PC-3 (cell line): ENCODE measurements at regions not wholly inside any gene's neighbourhood (a gene's known extent, or its start where the extent isn't known, plus 50 kb on each side); places are given as distances from the start of the nearest gene placed in this dataset.

Source experiments
- CTCF ChIP-seq: fragments of 300-600 bp; sonication (generic); conservative IDR thresholded peaks from 2 replicates; pipeline ENCODE4 v1.5.1; 2017; ENCODE audit warnings: antibody characterized with exemption, low read depth, mild to moderate bottlenecking, low read length
- EZH2 ChIP-seq: fragments of 300-600 bp; sonication (generic); IDR thresholded peaks from one replicate; pipeline ENCODE4 v1.6.1; 2017; ENCODE audit warnings: antibody characterized with exemption, mild to moderate bottlenecking, low read length; ENCODE audit not compliant: unreplicated experiment

GRCh38 chr5:82807021-82807420 lies 270.2 kb downstream of the TMEM167A start:
- TF ChIP-seq CTCF (no peak), EZH2 (no peak)
